IPS-15b (cell line): ENCODE measurements at regions not wholly inside any gene's neighbourhood (a gene's known extent, or its start where the extent isn't known, plus 50 kb on each side); places are given as distances from the start of the nearest gene placed in this dataset.

Source experiments
- H3K27me3 ChIP-seq: one replicate; pipeline ENCODE4 v1.6.1; 2013; ENCODE audit warnings: low read length; ENCODE audit not compliant: control insufficient read depth, insufficient read depth
- H3K36me3 ChIP-seq: one replicate; pipeline ENCODE4 v1.6.1; 2013; ENCODE audit warnings: low read length; ENCODE audit not compliant: control insufficient read depth, insufficient read depth
- H3K4me1 ChIP-seq: one replicate; pipeline ENCODE4 v1.6.1; 2013; ENCODE audit warnings: mild to moderate bottlenecking, low read length; ENCODE audit not compliant: control insufficient read depth, insufficient read depth
- H3K4me3 ChIP-seq: one replicate; pipeline ENCODE4 v1.5.1; 2013; ENCODE audit warnings: low read depth, low read length
- H3K9ac ChIP-seq: one replicate; pipeline ENCODE4 v1.6.1; 2013; ENCODE audit warnings: low read depth, mild to moderate bottlenecking, low read length
- H3K9me3 ChIP-seq: one replicate; pipeline ENCODE4 v1.6.1; 2013; ENCODE audit warnings: mild to moderate bottlenecking, low read length; ENCODE audit not compliant: control insufficient read depth, insufficient read depth

GRCh38 chr13:84315527-84315926 is 433.3 kb upstream of the SLITRK1 start:
- Histone ChIP-seq H3K4me1 (no peaks in the 10 kb centered on the region), H3K36me3 (no peaks in the 10 kb centered on the region), H3K9ac (no peak overlapping the region), H3K27me3 (no peaks in the 10 kb centered on the region), H3K4me3 (no peak overlapping the region), H3K9me3 (no peaks in the 10 kb centered on the region)

GRCh38 chr13:84303035-84303434 is 420.8 kb upstream of the SLITRK1 start:
- Histone ChIP-seq H3K4me1 (no peaks in the 10 kb centered on the region), H3K9me3 (no peaks in the 10 kb centered on the region), H3K4me3 (no peak overlapping the region), H3K36me3 (no peaks in the 10 kb centered on the region), H3K9ac (no peak overlapping the region), H3K27me3 (no peaks in the 10 kb centered on the region)

GRCh38 chr13:84297251-84297650 is 415.0 kb upstream of the SLITRK1 start:
- Histone ChIP-seq H3K4me1 (no peaks in the 10 kb centered on the region), H3K9ac (no peak overlapping the region), H3K4me3 (no peak overlapping the region), H3K36me3 (no peaks in the 10 kb centered on the region), H3K27me3 (no peaks in the 10 kb centered on the region), H3K9me3 (no peaks in the 10 kb centered on the region)

- no peaks in the 10 kb centered on the region for H3K9me3 ChIP-seq
- no peaks in the 10 kb centered on the region for H3K4me1 ChIP-seq
- no peak overlapping the region for H3K9ac ChIP-seq
- H3K36me3 ChIP-seq, result no peaks in the 10 kb centered on the region
- no peaks in the 10 kb centered on the region for H3K27me3 ChIP-seq
- H3K4me3 ChIP-seq, result no peak overlapping the region
Observed at GRCh38 chr13:84296401-84296800, 414.1 kb upstream of the SLITRK1 start.

GRCh38 chr13:84294576-84294975 is 412.3 kb upstream of the SLITRK1 start:
- Histone ChIP-seq H3K27me3 (no peaks in the 10 kb centered on the region), H3K9me3 (no peaks in the 10 kb centered on the region), H3K9ac (no peak overlapping the region), H3K4me3 (no peak overlapping the region), H3K36me3 (no peaks in the 10 kb centered on the region), H3K4me1 (no peaks in the 10 kb centered on the region)

GRCh38 chr13:84290386-84290785 is 408.1 kb upstream of the SLITRK1 start:
- Histone ChIP-seq H3K9ac (no peak overlapping the region), H3K4me3 (no peak overlapping the region), H3K36me3 (no peaks in the 10 kb centered on the region), H3K27me3 (no peaks in the 10 kb centered on the region), H3K4me1 (no peaks in the 10 kb centered on the region), H3K9me3 (no peaks in the 10 kb centered on the region)

- H3K4me3 ChIP-seq, result no peak overlapping the region
- H3K9me3 ChIP-seq, result no peaks in the 10 kb centered on the region
- H3K9ac ChIP-seq, result no peak overlapping the region
- H3K4me1 ChIP-seq, result no peaks in the 10 kb centered on the region
- H3K27me3 ChIP-seq, result no peaks in the 10 kb centered on the region
- no peaks in the 10 kb centered on the region for H3K36me3 ChIP-seq
Observed at GRCh38 chr13:84279166-84279565, 396.9 kb upstream of the SLITRK1 start.

GRCh38 chr13:84272877-84273562 is 390.7 kb upstream of the SLITRK1 start:
- Histone ChIP-seq H3K27me3 (no peaks in the 10 kb centered on the region), H3K4me1 (no peaks in the 10 kb centered on the region), H3K4me3 (no peak overlapping the region), H3K36me3 (no peaks in the 10 kb centered on the region), H3K9ac (no peak overlapping the region), H3K9me3 (no peaks in the 10 kb centered on the region)

- Histone ChIP-seq H3K9ac (no peak overlapping the region), H3K36me3 (no peaks in the 10 kb centered on the region), H3K9me3 (no peaks in the 10 kb centered on the region), H3K4me3 (no peak overlapping the region), H3K4me1 (no peaks in the 10 kb centered on the region), H3K27me3 (no peaks in the 10 kb centered on the region)
Observed at GRCh38 chr13:84265257-84265764, 383.0 kb upstream of the SLITRK1 start.

GRCh38 chr13:84263354-84264069 is 381.2 kb upstream of the SLITRK1 start:
- H3K36me3 ChIP-seq, result no peaks in the 10 kb centered on the region
- no peak overlapping the region for H3K4me3 ChIP-seq
- no peaks in the 10 kb centered on the region for H3K4me1 ChIP-seq
- no peak overlapping the region for H3K9ac ChIP-seq
- H3K9me3 ChIP-seq, result no peaks in the 10 kb centered on the region
- no peaks in the 10 kb centered on the region for H3K27me3 ChIP-seq

GRCh38 chr13:84255226-84255797 is 373.0 kb upstream of the SLITRK1 start:
- no peaks in the 10 kb centered on the region for H3K9me3 ChIP-seq
- no peaks in the 10 kb centered on the region for H3K4me1 ChIP-seq
- H3K9ac ChIP-seq, result no peak overlapping the region
- H3K27me3 ChIP-seq, result no peaks in the 10 kb centered on the region
- H3K4me3 ChIP-seq, result no peak overlapping the region
- no peaks in the 10 kb centered on the region for H3K36me3 ChIP-seq

GRCh38 chr13:84249463-84249862 is 367.2 kb upstream of the SLITRK1 start:
- Histone ChIP-seq H3K4me1 (no peaks in the 10 kb centered on the region), H3K36me3 (no peaks in the 10 kb centered on the region), H3K27me3 (no peaks in the 10 kb centered on the region), H3K4me3 (no peak overlapping the region), H3K9me3 (no peaks in the 10 kb centered on the region), H3K9ac (no peak overlapping the region)
